Progenitor cell of endocrine pancreas (in vitro differentiated cells): ENCODE measurements at regions not wholly inside any gene's neighbourhood (a gene's known extent, or its start where the extent isn't known, plus 50 kb on each side); places are given as distances from the start of the nearest gene placed in this dataset.

ENCODE experiments used
- DNase-seq: peaks from one replicate; pipeline ENCODE4 v3.0.0; 2021; ENCODE audit warnings: low spot score; ENCODE audit not compliant: unreplicated experiment
- H3K27ac Mint-ChIP-seq: 2 replicates; pipeline ENCODE4 v1.8.0; 2021; ENCODE audit warnings: mild to moderate bottlenecking, moderate library complexity, mixed read lengths
- H3K27me3 Mint-ChIP-seq: 2 replicates; pipeline ENCODE4 v1.8.0; 2021; ENCODE audit warnings: mixed read lengths
- H3K36me3 Mint-ChIP-seq: 2 replicates; pipeline ENCODE4 v1.8.0; 2022; ENCODE audit warnings: mixed read lengths; ENCODE audit not compliant: insufficient read depth
- H3K4me1 Mint-ChIP-seq: 2 replicates; pipeline ENCODE4 v1.8.0; 2021; ENCODE audit warnings: low read depth, mixed read lengths
- H3K4me3 Mint-ChIP-seq: 2 replicates; pipeline ENCODE4 v1.8.0; 2021; ENCODE audit warnings: low read depth, mild to moderate bottlenecking, moderate library complexity, mixed read lengths
- H3K9me3 Mint-ChIP-seq: 2 replicates; pipeline ENCODE4 v1.8.0; 2021; ENCODE audit warnings: low read depth, mixed read lengths
- CTCF ChIP-seq: fragments of 200-600 bp; sonication (generic); IDR thresholded peaks from one replicate; pipeline ENCODE4 v1.5.0; 2021; ENCODE audit warnings: antibody characterized with exemption, mild to moderate bottlenecking; ENCODE audit not compliant: unreplicated experiment

DNA sequence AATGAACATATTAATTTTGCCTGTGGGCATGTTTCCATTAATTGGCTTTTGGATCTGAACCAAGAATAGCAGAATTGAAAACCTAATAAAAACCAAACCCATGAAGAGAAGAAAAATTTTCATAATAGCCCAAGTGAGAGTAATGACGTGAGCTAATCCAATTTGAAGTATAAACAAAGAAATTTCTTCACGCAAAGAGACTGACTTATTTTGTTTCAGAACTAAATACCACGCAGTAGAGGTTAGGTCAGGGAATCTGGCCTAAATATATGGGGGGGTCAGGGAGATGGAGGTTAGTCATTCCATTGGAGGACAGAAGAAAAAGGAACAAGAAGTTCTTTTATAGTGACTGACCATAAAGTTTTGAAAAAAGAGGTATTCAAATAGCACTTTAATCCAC lies 94.1 kb upstream of the CYP1B1 start:
- Mint-ChIP-seq H3K27ac (no peak overlapping the region), H3K36me3 (no peaks in the 10 kb centered on the region), H3K27me3 (peaks cover 3% of the 10 kb centered on the region), H3K9me3 (no peaks in the 10 kb centered on the region), H3K4me1 (no peaks in the 10 kb centered on the region), H3K4me3 (no peak overlapping the region)
- DNase-seq: no peak
- TF ChIP-seq CTCF: no peak

DNA sequence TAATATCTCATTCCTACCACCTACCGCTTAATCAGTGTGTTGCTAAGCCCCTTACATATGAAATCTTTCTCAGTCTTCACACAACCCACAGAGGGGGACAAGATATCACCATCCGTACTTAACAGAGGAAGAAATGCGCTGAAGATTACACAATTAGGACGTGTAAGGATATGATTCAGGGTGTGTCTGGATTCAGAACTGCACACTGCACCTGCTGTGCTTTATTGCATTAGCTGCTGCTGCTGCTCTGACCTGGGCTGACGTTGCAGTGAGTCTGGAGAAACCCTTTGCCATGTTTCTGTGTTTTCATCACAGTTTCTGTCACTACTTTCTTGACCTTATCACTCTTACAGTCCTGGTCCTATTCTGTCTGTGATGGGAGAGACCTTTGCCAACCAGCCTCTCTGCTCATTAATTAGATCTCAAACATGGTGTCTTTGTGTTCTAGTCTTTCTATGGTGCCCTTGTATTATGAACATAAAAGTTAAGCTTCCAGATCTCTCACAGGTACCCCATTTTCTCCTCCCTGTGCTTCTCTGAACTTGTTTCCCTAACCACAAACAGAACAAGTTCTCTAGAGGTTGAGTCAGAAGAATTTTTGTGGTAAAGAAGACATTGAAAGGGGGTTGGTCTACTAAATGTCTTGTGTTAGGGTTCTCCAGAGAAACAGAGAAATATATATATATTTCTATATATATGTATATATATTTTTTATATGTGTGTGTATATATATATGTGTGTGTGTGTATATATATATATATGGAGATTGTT lies 92.9 kb upstream of the CYP1B1 start:
- Mint-ChIP-seq H3K4me1 (no peaks in the 10 kb centered on the region), H3K27ac (no peak overlapping the region), H3K4me3 (no peak overlapping the region), H3K9me3 (no peaks in the 10 kb centered on the region), H3K27me3 (no peaks in the 10 kb centered on the region), H3K36me3 (no peaks in the 10 kb centered on the region)
- no peak for TF ChIP-seq CTCF
- DNase-seq: no peak

GRCh38 chr2:38167968-38168350 lies 92.0 kb upstream of the CYP1B1 start:
- Mint-ChIP-seq H3K4me3 (no peak overlapping the region), H3K27ac (no peak overlapping the region), H3K27me3 (no peaks in the 10 kb centered on the region), H3K4me1 (no peaks in the 10 kb centered on the region), H3K36me3 (no peaks in the 10 kb centered on the region), H3K9me3 (no peaks in the 10 kb centered on the region)
- no peak for TF ChIP-seq CTCF
- no peak for DNase-seq

- DNase-seq: no peak
- no peaks in the 10 kb centered on the region for H3K9me3 Mint-ChIP-seq
- no peak for TF ChIP-seq CTCF
- no peaks in the 10 kb centered on the region for H3K36me3 Mint-ChIP-seq
- no peak overlapping the region for H3K27ac Mint-ChIP-seq
- H3K4me3 Mint-ChIP-seq: no peak overlapping the region
- H3K27me3 Mint-ChIP-seq: peaks cover 2% of the 10 kb centered on the region
- no peaks in the 10 kb centered on the region for H3K4me1 Mint-ChIP-seq
These were observed 89.7 kb upstream of the CYP1B1 start for GRCh38 chr2:38165698-38166097.

DNA sequence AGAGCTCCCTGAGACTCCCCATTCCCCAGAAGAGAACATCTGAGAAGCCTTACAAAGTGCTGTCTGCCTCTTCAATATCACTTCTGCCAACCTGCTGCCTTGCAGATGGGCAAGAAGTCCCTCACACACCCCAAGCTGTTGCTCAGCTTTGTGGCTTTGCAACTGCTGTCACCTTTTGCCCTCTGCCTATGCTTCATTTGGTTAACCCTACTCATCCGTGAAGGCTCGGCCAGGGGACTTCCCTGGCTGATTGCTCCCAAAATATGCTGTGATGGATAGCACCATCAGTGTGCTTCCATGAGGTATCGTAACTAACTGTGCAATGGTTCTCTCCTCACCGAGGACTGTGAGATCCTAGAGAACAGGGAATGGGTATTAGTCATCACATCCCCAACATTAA lies 88.9 kb upstream of the CYP1B1 start:
- TF ChIP-seq CTCF: no peak
- DNase-seq: no peak
- Mint-ChIP-seq H3K4me3 (no peak overlapping the region), H3K36me3 (no peaks in the 10 kb centered on the region), H3K9me3 (no peaks in the 10 kb centered on the region), H3K4me1 (no peaks in the 10 kb centered on the region), H3K27ac (no peak overlapping the region), H3K27me3 (peaks cover 6% of the 10 kb centered on the region)
